ENCODE measurements at regions not wholly inside any gene's neighbourhood (a gene's known extent, or its start where the extent isn't known, plus 50 kb on each side); places are given as distances from the start of the nearest gene placed in this dataset.
"Not testable (repeated sequence)": the region's sequence is repeated elsewhere in the genome, so short reads cannot be mapped to it uniquely, and the experiment has no call there.

DNA sequence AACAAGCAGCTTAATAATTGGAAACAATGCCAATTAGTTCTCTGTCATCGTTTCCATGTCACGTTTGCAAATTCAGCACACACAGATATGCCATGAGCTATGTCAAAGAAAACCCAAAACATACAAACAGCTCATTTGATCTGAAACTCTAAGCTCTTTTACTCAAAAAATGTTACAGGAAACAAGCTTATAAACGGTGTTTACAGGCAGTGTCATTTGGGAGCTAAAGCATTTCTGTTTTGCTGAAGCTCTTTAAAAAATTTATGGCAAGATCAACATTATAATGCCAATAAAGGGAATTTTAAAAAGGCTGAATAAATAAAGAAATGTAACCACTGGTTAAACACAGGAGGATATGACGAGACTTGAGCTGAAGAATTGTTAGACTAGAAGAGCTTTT lies 94.0 kb upstream of the HS3ST2 start:
- no peak overlapping the region for H3K4me3 ChIP-seq
- no peaks in the 10 kb centered on the region for H3K36me3 ChIP-seq (replicated peaks in 1 of 2; ENCODE audit: insufficient read depth in 1 of 2, low read depth in 2 of 2)
- H3K27ac ChIP-seq = no peak overlapping the region
- intact Hi-C loops (cut with DNase I) = no loop called here
- TF ChIP-seq POLR2A (IDR thresholded peaks at IDR 0.05) = no peak
- TF ChIP-seq, protein P1, sequence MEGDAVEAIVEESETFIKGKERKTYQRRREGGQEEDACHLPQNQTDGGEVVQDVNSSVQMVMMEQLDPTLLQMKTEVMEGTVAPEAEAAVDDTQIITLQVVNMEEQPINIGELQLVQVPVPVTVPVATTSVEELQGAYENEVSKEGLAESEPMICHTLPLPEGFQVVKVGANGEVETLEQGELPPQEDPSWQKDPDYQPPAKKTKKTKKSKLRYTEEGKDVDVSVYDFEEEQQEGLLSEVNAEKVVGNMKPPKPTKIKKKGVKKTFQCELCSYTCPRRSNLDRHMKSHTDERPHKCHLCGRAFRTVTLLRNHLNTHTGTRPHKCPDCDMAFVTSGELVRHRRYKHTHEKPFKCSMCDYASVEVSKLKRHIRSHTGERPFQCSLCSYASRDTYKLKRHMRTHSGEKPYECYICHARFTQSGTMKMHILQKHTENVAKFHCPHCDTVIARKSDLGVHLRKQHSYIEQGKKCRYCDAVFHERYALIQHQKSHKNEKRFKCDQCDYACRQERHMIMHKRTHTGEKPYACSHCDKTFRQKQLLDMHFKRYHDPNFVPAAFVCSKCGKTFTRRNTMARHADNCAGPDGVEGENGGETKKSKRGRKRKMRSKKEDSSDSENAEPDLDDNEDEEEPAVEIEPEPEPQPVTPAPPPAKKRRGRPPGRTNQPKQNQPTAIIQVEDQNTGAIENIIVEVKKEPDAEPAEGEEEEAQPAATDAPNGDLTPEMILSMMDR (IDR thresholded peaks at IDR 0.05) = no peak
- DNase-seq = no peak
- H3K27me3 ChIP-seq = no peaks in the 10 kb centered on the region
- WGBS, 2 donors = 28 to 34% methylated on average over 4 of the region's 4 CpGs
- ATAC-seq = no peak
- no peaks in the 10 kb centered on the region for H3K4me1 ChIP-seq
- no peaks in the 10 kb centered on the region for H3K9me3 ChIP-seq

DNA sequence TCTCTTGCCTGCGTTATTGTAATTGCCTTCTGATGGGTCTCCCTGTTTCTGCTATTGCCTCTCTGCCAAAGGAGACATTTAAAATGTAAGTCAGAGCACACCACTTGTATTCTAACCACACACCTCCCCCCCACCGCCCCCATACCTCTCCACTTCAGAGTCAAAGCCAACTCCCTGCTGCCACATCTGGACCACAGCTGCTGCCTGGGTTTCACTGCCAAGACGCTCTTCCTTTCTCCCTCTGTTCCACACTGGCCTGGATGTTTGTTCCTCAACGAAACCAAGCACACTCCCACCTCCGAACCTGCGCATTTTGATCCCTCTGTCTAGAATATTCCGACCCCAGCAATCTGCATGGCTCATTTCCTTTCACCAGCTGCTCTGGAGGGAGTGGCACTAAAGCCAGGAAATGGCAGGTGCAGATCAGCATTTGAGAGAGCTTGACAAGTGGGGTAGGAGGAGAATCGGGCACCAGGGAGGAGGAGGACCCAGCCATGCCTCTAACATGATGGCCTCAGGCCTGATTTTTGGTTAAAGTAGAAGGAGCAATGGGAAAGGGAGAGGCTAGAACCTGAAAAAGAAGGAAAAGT lies 92.4 kb upstream of the HS3ST2 start:
- no peak for ATAC-seq
- WGBS, 2 donors = 60 to 64% methylated on average over 8 of the region's 8 CpGs
- H3K27me3 ChIP-seq = no peaks in the 10 kb centered on the region
- no peaks in the 10 kb centered on the region for H3K36me3 ChIP-seq (replicated peaks in 1 of 2; ENCODE audit: insufficient read depth in 1 of 2, low read depth in 2 of 2)
- H3K4me3 ChIP-seq = no peak overlapping the region
- intact Hi-C loops (cut with DNase I) = no loop called here
- TF ChIP-seq, protein P1 (IDR thresholded peaks at IDR 0.05) = no peak
- TF ChIP-seq POLR2A (IDR thresholded peaks at IDR 0.05) = no peak
- no peaks in the 10 kb centered on the region for H3K9me3 ChIP-seq
- H3K27ac ChIP-seq = no peak overlapping the region
- no peaks in the 10 kb centered on the region for H3K4me1 ChIP-seq
- no peak for DNase-seq

DNA sequence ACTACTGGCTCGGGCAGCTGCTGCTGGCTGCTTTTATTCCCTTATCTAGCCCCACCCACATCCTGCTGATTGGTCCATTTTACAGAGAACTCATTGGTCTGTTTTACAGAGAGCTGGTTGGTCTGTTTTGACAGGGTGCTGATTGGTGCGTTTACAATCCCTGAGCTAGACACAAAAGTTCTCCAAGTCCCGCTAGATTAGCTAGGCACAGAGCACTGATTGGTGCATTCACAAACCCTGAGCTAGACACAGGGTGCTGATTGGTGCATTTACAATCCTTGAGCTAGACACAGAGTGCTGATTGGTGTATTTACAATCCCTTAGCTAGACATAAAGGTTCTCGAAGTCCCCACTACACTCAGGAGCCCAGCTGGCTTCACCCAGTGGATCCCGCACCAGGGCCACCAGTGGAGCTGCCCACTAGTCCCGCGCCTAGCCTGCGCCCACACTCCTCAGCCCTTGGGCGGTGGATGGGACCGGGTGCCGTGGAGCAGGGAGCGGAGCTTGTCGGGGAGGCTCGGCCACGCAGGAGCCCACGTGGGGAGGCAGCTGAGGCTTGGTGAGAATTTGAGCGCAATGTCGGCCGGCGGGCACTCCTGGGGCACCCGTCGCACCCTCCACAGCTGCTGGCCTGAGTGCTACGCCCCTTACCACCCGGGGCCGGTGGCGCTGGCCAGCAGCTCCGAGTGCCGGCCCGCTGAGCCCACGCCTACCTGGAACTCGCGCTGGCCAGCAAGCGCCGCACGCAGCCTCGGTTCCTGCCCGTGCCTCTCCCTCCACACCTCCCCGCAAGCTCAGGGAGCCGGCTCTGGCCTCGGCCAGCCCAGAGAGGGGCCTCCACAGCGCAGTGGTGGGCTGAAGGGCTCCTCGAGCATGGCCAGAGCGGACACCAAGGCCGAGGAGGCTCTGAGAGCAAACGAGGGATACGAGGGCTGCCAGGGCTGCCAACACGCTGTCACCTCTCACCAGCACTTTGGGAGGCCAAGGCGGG lies 91.1 kb upstream of the HS3ST2 start:
- H3K4me1 ChIP-seq; DNase-seq; intact Hi-C loops (cut with DNase I); H3K4me3 ChIP-seq; H3K9me3 ChIP-seq; H3K27ac ChIP-seq; H3K27me3 ChIP-seq; H3K36me3 ChIP-seq (replicated peaks in 1 of 2; ENCODE audit: insufficient read depth in 1 of 2, low read depth in 2 of 2); ATAC-seq: not testable (repeated sequence)
- WGBS, 2 donors = 79 to 83% methylated on average over 12 to 46 of the region's 48 CpGs

DNA sequence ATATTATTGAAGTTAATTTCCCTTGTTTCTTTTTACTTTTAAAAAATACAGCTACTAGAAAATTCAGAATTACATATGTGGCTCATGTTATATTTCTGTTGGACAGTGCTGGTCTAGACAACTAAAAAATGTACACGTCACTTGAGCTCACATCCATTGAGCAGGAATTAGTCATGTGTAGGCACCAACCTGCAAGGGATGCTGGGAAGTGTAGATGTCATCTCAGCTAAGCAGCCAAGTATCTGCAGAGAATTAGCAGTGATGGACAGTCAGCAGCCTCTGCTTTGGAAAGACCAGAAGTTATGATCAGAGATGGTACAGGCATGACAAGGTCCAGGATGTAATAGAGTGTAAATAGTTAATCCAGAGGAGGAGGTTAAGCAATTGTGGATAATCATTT lies 87.1 kb upstream of the HS3ST2 start:
- TF ChIP-seq, protein P1 (IDR thresholded peaks at IDR 0.05) = no peak
- no peak for TF ChIP-seq POLR2A (IDR thresholded peaks at IDR 0.05)
- WGBS, 2 donors = 70 to 79% methylated on average over 1 of the region's 1 CpG
- intact Hi-C loops (cut with DNase I) = no loop called here

DNA sequence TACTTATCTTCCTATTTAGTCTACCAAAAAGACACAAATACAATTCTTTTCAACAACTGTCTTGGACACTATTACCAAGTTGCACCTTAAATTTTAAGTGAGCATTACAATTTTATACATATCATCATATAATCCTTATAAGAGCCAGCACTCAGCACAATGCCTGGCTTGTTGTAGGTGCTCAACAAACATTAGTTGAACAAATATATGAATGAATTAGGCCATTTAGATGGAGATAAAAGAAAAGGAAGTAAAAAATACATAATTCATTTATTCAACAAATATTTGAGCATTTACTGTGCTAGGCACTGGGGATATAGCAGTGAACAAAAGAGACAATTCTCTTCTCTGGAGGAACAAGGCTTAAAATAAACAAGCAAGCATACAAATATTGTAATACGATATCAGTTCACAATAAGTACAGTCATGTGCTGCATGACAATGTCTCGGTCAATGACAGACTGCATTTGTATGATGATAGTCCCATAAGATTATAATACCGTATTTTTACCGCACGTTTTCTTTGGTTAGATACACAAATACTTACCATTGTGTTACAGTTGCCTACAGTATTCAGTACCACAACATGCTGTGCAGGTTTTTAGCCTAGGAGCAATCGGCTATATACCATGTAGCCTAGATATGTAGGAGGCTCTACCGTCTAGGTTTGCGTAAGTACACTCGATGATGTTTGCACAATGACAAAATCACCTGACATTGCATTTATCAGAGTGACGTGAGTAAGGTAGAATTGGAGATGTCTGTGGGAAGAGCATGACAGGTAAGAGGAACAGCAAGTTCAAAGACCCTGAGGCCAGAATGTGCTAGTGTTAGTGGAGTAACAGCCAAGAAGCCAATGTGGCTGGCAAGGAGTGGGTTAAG lies 86.4 kb upstream of the HS3ST2 start:
- Histone ChIP-seq H3K36me3 (replicated peaks in 1 of 2; ENCODE audit: insufficient read depth in 1 of 2, low read depth in 2 of 2) (no peaks in the 10 kb centered on the region), H3K27ac (no peak overlapping the region), H3K4me1 (peaks cover 5% of the 10 kb centered on the region), H3K9me3 (no peaks in the 10 kb centered on the region), H3K4me3 (no peak overlapping the region), H3K27me3 (no peaks in the 10 kb centered on the region)
- WGBS, 2 donors = 37 to 42% methylated on average over 10 of the region's 10 CpGs
- ATAC-seq = no peak
- DNase-seq = no peak
- no peak for TF ChIP-seq POLR2A (IDR thresholded peaks at IDR 0.05)
- TF ChIP-seq, protein P1 (IDR thresholded peaks at IDR 0.05) = no peak
- intact Hi-C loops (cut with DNase I) = no loop called here

More for the DNA sequence above, 87.1 kb upstream of the HS3ST2 start:
- ATAC-seq = no peak
- Histone ChIP-seq H3K36me3 (replicated peaks in 1 of 2; ENCODE audit: insufficient read depth in 1 of 2, low read depth in 2 of 2) (no peaks in the 10 kb centered on the region), H3K27ac (no peak overlapping the region), H3K4me1 (peaks cover 5% of the 10 kb centered on the region), H3K4me3 (no peak overlapping the region), H3K27me3 (no peaks in the 10 kb centered on the region), H3K9me3 (no peaks in the 10 kb centered on the region)
- DNase-seq = no peak
